ENCODE measurements at regions not wholly inside any gene's neighbourhood (a gene's known extent, or its start where the extent isn't known, plus 50 kb on each side); places are given as distances from the start of the nearest gene placed in this dataset.

DNA sequence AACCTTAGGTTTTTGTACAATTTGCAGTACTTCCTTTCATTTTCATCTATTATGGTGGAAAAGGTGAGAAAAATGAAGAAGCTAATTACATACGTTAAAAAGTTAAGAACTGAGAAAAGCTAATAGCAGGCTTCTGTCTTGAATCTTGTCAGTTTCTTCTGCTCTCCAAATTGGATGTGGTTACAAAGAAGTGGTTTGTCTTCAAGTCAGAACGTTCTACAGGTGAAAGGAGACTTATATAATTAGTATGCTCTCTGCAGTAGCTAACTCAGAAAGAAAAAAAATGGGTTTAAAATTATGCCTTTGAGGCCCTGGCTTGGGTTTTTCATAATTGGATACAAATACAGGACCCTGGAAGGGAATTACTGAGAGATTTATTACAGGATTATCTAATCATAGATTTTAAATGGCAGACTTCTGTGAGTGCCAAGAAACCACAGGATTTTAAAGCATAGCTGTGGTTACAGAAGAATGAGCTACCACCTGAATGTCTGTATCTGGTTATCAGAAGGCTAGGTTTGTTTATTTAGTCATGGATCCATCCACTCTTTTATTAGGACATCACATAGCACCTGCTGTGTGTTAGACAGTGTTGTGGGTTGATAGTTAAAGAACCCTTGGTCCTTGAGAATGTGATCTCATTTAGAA is 528.1 kb upstream of the MCTP2 start:
- no peak for DNase-seq
- H3K27me3 ChIP-seq: no peaks in the 10 kb centered on the region
- H3K36me3 ChIP-seq: no peaks in the 10 kb centered on the region
- WGBS, 2 donors: 28 to 33% methylated on average over 2 of the region's 2 CpGs
- H3K9me3 ChIP-seq: peaks cover 0 to 2% (median 0%) of the 10 kb centered on the region in 3 donors
- H3K4me1 ChIP-seq: peaks cover 0 to 27% (median 0%) of the 10 kb centered on the region in 3 donors
- H3K27ac ChIP-seq: no peak overlapping the region
- intact Hi-C loops (cut with DNase I): no loop called here
- TF ChIP-seq, protein P1, sequence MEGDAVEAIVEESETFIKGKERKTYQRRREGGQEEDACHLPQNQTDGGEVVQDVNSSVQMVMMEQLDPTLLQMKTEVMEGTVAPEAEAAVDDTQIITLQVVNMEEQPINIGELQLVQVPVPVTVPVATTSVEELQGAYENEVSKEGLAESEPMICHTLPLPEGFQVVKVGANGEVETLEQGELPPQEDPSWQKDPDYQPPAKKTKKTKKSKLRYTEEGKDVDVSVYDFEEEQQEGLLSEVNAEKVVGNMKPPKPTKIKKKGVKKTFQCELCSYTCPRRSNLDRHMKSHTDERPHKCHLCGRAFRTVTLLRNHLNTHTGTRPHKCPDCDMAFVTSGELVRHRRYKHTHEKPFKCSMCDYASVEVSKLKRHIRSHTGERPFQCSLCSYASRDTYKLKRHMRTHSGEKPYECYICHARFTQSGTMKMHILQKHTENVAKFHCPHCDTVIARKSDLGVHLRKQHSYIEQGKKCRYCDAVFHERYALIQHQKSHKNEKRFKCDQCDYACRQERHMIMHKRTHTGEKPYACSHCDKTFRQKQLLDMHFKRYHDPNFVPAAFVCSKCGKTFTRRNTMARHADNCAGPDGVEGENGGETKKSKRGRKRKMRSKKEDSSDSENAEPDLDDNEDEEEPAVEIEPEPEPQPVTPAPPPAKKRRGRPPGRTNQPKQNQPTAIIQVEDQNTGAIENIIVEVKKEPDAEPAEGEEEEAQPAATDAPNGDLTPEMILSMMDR (IDR thresholded peaks at IDR 0.05): no peak
- TF ChIP-seq POLR2A (IDR thresholded peaks at IDR 0.05): no peak
- H3K4me3 ChIP-seq: no peak overlapping the region

DNA sequence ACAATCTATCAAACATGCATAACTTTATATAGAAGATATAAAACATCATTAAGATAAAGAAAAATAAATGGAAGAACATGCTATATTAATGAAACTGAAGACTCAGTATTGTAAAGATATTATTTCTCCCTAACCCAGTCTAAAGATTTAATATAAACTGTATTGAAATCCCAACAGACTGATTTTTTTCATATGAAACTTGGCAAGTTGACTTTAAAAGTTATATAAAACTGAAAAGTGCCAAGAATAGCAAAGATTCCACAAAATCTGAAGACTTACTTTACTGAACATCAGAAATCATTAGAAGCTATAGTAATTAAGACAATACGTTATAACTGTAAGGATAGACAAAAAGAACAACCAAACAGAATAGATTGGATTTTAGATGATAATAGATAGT is 531.3 kb upstream of the MCTP2 start:
- no peak for DNase-seq
- Histone ChIP-seq H3K9me3 (peaks cover 0 to 4% (median 0%) of the 10 kb centered on the region in 3 donors), H3K36me3 (no peaks in the 10 kb centered on the region), H3K27me3 (no peaks in the 10 kb centered on the region), H3K27ac (no peak overlapping the region), H3K4me1 (peaks cover 0 to 8% (median 0%) of the 10 kb centered on the region in 3 donors), H3K4me3 (no peak overlapping the region)
- WGBS, 2 donors: 89 to 91% methylated on average over 1 of the region's 1 CpG
- intact Hi-C loops (cut with DNase I): no loop called here
- TF ChIP-seq, protein P1 (IDR thresholded peaks at IDR 0.05): no peak
- no peak for TF ChIP-seq POLR2A (IDR thresholded peaks at IDR 0.05)

DNA sequence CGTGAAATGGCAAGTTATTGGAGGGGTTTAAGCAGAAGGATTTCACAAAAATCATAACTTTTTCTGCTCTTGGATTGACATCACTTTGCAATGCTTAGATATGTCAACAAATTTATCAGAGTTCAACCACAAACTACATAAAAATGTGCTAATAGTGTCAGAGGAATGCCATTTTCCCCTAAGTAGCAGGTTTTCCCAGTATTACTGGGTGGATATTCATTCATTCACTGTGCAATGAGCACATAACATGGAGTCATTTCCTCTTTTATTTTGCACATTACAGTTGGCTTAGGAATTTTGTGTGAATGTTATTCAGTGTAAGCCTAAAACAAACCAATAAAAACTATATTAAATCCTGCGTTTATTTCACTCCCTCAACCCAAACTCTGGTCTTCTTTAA is 537.3 kb upstream of the MCTP2 start:
- H3K9me3 ChIP-seq: peaks cover 0 to 4% (median 0%) of the 10 kb centered on the region in 3 donors
- no peak overlapping the region for H3K27ac ChIP-seq
- DNase-seq: no peak
- TF ChIP-seq, protein P1 (IDR thresholded peaks at IDR 0.05): no peak
- TF ChIP-seq POLR2A (IDR thresholded peaks at IDR 0.05): no peak
- 68 to 79% methylated on average over 2 of the region's 2 CpGs for WGBS, 2 donors
- H3K4me3 ChIP-seq: no peak overlapping the region
- no peaks in the 10 kb centered on the region for H3K4me1 ChIP-seq
- intact Hi-C loops (cut with DNase I): no loop called here
- H3K27me3 ChIP-seq: no peaks in the 10 kb centered on the region
- no peaks in the 10 kb centered on the region for H3K36me3 ChIP-seq

DNA sequence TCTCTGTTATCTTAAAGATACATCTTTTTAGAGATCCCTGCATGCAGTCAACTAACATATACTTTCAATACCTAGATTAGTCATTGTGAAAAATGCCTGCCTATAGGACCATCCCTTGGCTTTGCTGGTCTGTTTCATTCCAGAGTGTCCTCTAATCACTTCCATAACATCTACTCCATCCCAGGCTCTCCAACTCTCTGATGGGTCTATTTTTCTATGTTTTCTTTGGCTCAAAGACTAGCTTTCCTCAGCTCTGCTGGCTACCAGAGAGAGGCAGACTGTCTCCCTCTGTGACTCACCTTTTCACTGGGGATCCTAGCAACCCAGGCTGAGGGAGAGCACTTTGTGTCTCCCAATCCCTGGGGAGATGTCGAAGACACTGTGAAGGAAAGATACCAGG is 547.7 kb upstream of the MCTP2 start:
- DNase-seq: no peak
- intact Hi-C loops (cut with DNase I): no loop called here
- H3K4me1 ChIP-seq: no peaks in the 10 kb centered on the region
- peaks cover 0 to 41% (median 24%) of the 10 kb centered on the region in 3 donors for H3K9me3 ChIP-seq
- H3K27me3 ChIP-seq: no peaks in the 10 kb centered on the region
- H3K4me3 ChIP-seq: no peak overlapping the region
- H3K27ac ChIP-seq: no peak overlapping the region
- WGBS, 2 donors: 88 to 100% methylated on average over 1 of the region's 1 CpG
- no peaks in the 10 kb centered on the region for H3K36me3 ChIP-seq
- TF ChIP-seq, protein P1 (IDR thresholded peaks at IDR 0.05): no peak
- TF ChIP-seq POLR2A (IDR thresholded peaks at IDR 0.05): no peak

DNA sequence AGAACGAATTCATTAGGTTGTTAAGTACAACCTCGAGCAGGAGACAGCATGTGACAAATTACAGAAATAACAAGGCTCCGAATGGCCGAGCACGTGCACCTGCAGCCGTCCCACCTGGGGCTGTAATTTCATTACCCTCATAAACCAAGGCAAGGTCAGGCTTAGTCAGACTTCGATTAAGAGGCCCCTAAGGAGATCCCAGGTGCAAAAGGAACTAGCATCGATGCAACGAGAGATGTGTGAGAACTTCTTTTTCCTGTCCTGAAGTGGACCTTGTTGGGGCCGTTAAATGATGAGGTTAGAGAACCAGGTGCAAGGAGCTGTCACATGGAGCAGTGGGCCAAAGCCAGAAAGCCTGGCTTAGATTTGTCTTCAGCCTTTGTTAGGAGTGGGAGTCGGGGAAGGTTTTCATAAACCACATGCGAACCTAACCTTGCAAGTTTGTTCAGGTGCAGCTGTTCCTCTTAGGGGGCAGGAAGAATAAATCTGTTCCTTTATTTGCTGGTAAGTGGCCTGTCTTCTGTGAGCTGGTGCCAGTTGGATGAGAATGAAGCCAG is 559.9 kb upstream of the MCTP2 start:
- intact Hi-C loops (cut with DNase I): no loop called here
- Histone ChIP-seq H3K27me3 (no peaks in the 10 kb centered on the region), H3K4me1 (no peaks in the 10 kb centered on the region), H3K36me3 (no peaks in the 10 kb centered on the region), H3K9me3 (no peaks in the 10 kb centered on the region), H3K27ac (no peak overlapping the region), H3K4me3 (no peak overlapping the region)
- no peak for TF ChIP-seq POLR2A (IDR thresholded peaks at IDR 0.05)
- TF ChIP-seq, protein P1 (IDR thresholded peaks at IDR 0.05): no peak
- no peak for DNase-seq
- 87 to 95% methylated on average over 12 of the region's 12 CpGs for WGBS, 2 donors
